ENCODE measurements at regions not wholly inside any gene's neighbourhood (a gene's known extent, or its start where the extent isn't known, plus 50 kb on each side); places are given as distances from the start of the nearest gene placed in this dataset.
"Not testable (repeated sequence)": the region's sequence is repeated elsewhere in the genome, so short reads cannot be mapped to it uniquely, and the experiment has no call there.

DNA sequence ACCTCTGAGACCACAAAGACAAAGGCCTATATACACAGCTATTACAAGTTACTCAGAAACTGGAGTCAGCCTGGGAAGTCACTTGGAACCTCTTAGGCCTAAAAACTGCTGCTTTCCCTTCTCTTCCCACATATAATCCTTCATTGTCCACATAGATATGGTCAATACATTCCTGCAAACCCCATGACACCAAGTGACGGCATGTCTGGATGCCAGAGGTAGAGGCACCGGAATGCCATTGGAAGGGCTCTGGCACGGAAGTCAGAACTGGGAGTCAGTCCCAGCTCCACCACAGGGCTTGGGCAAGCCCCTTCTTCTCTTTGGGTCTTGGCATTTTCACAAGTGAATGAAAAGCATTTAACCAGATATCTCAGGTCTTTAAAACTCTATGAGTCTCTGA lies 204.7 kb downstream of the MATN1 start:
- no peak for FAIRE-seq
- DNase-seq (ENCODE audit: low spot score in 2 of 2): no peak

DNA sequence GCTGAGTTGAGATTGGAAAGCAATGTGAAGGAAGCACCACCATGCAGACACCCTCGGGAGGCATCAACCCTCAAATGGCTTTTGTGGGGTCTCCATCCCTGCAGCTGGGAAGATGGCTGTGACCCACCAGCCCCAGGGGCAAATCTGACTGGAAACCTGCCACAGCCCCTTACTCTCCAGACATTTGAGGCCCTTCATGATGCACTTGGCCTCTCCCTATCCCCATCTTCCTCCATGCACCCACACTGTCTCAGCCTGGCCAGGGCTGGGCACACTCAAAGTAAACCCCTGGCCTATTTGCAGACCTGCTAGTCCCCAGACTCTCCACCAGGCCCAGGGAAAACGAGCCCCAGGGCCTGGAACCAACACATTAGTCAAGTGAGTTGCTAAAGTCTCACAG lies 205.2 kb downstream of the MATN1 start:
- FAIRE-seq: no peak
- no peak for DNase-seq (ENCODE audit: low spot score in 2 of 2)

DNA sequence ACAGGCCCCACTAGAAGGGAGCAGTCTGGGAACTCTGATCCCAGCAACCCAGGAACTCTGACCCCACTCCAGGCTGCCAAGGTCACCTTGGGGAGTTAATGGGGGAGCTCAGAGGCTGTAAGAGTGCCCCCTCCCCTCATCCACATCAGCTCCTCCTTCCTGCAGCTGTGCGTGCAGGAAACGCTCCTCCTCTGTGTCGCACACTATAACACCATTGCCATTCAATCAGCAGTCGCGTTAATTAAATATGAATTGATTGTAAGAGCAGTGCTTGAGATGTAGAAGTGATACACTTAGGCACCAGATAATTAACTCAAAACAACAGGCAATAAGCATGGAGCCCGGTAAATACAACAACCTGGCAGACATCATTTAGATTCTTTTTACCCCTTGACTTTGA lies 205.7 kb downstream of the MATN1 start:
- not testable (repeated sequence) for FAIRE-seq; DNase-seq (ENCODE audit: low spot score in 2 of 2)

DNA sequence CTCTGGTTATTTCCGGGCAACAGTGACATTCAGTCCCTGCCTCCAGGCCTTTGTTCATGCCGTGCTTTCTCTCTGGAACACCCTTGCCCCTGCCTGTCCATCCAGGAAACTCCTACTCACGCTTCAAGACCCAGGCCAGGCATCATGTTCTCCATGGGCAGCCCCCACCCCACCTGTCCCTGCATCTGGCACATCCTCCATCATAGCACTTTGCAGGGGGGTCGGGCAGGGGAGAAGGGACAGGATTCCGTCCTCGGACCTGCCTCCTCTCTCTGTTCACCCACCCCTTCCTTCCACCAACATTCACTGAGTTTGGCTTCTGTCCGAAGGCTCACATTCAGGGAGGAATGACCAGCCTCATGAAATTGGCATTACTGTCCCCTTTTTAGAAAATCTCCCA lies 206.1 kb downstream of the MATN1 start:
- not testable (repeated sequence) for FAIRE-seq; DNase-seq (ENCODE audit: low spot score in 2 of 2)

DNA sequence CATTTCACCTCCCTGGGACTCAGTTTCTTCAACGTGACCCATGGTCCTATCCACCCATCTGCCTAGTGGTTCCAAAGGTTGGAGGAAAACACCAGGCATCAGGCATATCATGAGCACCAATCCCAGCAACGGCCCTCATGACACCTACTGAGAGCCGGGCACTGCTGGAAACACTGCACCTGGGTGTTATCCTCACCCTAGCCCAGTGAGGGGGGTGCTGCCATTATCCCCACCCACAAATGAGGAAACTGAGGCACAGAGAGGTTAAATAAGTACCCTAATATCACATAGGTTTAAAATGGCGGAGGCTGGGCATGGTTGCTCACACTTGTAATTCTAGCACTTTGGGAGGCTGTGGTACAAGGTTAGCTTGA lies 206.9 kb downstream of the MATN1 start:
- FAIRE-seq: no peak
- no peak for DNase-seq (ENCODE audit: low spot score in 2 of 2)

DNA sequence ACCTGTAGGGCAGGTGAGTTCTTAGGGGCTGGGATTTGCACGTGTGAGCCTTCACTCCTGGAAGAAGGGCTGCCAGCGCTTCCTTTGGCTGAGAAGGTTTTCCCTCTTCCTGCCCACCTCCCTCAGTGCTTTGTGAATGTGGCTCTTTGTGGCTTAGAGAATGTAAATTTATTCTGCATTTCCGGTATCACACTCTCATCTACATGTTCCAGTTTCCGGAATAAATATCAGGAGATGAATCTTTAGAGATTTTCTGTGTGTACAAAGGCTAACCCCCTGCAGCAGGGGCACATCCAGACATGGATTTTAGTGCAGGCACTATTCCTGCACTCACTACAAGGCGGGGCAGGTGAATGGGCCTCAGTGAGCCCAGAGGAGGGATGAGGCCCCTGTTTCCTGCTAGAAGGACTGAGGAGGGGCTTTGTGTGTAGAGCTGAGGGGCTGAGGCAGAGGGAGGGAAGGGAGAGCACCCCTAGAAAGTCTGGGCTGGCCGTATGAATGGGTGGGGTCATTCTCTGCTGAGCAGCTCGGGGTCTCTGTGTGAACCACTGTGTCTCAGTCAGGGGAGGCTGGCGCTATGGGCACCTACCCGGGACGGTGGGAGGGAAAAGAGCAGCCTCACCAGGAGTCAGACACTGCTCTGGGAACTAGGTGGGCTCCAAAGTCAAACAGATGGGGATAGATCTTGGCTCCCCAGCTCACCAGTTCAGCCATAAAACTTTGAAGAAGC lies 207.5 kb downstream of the MATN1 start:
- FAIRE-seq (no peak), DNase-seq (ENCODE audit: low spot score in 2 of 2) (no peak)

DNA sequence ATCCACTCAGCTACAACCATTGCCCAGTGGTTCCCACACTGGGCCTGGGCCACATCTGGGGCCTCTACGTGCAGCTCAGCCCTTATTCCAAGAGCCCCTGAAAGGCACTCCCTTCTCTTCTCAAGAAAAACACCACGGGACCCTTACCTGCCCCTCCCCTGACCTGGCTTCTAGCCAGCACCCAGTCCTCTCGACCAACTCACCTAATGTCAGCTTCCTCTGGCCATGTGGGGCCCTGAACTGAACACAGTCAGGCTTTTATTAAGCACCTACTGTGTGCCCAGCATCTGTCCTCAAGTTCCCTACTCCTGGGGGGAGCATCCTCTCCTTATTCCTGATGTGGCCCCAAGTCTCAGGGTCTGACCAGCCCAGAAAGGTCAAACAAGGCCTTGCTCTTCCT lies 208.4 kb downstream of the MATN1 start:
- FAIRE-seq: no peak
- no peak for DNase-seq (ENCODE audit: low spot score in 2 of 2)

DNA sequence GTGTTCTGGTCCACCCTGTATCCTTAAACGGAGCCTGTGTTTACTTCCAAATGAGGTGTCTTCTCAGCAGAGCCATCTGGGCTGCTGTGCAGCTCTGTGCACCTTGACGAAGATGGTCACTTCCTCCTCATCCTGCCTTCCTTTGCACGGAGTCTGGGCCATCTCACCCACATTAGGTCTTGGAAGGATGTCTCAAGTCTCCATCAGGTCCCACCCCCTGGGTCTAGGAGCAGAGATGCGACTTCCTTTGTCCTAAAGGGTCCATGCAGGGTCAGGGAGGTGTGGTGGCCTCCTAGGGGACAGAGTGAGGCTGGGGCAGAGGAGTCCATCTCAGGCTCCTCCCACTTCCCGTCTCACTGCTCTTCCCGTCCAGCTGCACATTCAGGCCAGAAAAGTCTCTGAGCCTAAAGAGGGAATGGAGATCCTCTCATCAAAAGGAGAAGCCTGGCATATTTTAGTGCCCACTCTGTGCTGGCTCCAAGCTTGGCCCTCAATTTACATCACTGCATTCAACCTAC lies 209.2 kb downstream of the MATN1 start:
- FAIRE-seq: no peak
- no peak for DNase-seq (ENCODE audit: low spot score in 2 of 2)

DNA sequence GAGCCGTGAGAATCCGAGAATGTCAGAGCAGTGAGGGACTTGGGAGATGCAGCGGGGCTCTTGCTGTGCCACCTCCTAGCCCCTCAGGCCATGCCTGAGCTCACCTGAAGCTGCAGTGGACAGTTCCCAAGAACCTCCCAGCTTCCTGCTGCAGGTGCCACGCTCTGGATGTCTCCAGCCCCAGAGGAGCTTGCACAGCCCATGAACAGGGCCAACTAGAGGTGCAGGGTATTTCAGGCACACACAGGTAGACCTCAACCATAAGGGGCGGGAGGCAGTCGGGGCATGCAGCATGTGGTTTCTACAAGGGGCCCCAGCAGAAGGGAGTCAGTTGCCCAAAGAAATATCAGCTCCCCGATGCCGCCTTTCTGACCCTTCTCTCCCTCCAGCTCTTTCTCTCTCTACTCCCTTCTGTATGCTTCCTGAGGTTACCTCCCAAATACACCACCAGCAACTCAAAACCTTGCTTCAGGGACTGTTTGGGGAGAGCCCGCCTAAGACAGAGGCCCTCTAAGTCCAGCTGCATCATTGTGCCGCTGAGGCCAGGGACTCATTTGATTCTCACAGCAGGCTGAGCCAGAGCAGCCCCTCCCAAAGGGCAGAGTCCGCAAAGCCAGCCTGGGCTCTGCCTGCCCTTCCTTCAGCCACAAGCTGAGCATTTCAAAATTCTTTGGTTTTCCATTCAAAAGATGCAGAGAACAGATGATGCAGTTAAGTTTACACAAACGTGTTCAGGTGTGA lies 209.8 kb downstream of the MATN1 start:
- DNase-seq (ENCODE audit: low spot score in 2 of 2) (no peak), FAIRE-seq (no peak)

DNA sequence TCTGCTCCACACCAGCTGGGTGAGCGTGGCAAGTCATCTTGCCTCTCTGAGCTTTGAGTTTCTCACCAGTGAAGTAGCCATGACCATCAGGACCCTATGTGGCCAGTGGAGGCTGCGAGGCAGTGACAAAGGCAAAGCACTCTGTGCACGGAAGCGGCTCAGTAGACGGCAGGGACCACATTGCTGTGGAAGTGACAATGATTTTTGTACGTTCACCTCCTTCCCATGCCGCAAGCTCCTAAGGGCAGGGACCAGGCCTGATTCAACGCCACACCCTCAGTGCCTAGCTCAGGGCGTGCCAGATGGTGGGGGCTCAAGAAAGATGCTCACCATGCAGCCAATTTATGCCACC lies 210.5 kb downstream of the MATN1 start:
- no peak for FAIRE-seq

DNA sequence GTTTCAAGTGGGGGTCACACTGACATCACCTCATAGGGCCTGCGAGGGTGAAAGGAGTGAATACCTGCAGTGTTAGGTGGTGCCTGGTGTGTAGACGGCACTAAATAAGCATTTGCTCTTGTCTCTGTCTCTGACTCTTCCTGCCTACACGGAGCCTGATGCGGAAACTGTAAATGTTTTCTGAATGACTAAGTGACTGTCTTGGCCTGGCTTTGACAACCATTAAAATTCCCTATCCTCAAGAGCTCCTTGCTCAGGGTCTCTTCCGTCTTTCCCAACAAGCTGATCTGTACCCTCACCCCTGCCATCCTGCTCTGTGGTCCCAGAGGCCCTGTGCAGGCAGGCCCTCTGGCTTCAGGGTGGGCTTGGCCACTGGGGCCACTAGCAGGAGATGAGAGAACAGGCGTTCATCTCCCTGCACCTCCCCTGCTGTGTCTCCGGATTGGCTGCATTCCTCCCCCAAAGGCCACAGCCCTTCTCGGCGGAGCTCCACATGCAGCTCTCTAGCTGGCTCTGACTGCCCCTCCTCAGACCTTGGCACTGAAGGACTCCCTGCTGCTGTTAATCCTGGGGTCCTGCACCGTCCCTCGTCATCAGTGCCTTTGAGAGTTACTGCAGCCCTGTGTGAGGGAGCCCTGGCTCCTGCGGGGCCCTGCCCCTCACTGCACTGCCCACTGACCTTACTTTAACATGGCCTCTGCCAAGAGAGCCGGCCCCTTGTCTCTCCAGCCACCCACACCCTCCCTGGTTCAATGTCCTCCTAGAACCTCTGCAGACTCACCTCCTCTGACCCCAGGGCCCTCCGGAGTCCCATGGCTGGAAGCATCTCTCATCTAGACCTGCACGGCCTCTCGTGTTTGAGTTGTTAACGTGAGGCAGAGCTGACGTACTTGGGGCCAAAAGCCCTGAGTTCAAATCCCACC lies 211.1 kb downstream of the MATN1 start:
- no peak for FAIRE-seq

More for the DNA sequence above, 210.5 kb downstream of the MATN1 start:
- no peak for DNase-seq (ENCODE audit: low spot score in 2 of 2)

DNA sequence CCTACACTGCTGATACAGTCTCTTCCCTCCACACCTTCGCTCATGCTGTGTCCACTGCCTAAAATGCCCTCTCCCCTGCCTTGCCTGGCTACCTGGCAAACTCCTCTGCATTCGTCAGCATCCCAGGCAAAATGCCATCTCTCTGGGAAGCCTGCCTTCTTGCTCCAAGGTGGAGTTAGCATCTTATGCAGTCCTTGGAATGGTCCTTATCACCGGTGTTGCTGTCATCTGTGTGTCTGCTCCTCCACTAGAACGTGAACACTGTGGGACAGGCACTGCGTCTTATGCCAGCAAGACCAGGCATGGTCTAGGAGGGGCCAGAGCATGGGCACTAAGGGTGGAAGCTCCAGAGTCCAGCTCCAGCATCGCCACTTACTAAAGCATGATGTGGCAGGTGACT lies 211.8 kb downstream of the MATN1 start:
- FAIRE-seq: no peak
- no peak for DNase-seq (ENCODE audit: low spot score in 2 of 2)

More for the DNA sequence above, 211.1 kb downstream of the MATN1 start:
- DNase-seq (ENCODE audit: low spot score in 2 of 2): no peak

DNA sequence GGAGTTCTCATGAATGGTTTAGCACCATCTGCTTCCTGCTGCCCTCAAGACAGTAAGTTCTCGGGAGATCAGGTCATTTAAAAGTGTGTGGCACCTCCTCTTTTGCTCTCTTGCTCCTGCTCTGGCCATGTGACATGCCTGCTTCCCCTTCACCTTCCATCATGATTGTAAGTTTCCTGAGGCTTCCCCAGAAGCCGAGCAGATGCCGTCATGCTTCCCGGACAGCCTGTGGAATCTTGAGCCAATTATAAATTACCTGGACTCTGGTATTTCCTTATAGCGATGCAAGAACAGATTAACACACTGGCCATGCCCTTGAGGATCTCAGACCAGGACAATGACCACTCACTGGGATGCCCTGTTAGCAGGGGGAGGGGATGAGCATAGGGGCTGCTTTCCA lies 212.3 kb downstream of the MATN1 start:
- DNase-seq (ENCODE audit: low spot score in 2 of 2): no peak
- FAIRE-seq: no peak

DNA sequence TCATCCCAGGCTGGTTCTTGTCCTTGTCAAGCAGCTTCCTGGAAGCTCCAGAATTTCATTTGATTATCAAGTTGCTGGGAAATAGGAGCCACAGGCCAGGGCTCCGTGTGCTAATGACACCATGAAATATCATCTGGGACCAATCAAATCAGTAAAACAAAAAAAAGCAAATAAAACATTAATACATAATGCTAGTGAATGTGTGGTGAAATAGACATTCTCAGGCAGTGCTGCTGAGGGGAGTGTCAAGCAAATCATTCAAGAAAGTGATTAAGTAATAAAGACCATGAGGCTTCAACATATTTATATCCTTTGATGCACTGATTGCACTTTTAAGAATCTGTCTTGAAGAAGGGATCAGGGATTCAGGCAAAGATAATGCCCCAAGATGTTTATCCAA lies 213.7 kb downstream of the MATN1 start:
- FAIRE-seq: no peak
- no peak for DNase-seq (ENCODE audit: low spot score in 2 of 2)

DNA sequence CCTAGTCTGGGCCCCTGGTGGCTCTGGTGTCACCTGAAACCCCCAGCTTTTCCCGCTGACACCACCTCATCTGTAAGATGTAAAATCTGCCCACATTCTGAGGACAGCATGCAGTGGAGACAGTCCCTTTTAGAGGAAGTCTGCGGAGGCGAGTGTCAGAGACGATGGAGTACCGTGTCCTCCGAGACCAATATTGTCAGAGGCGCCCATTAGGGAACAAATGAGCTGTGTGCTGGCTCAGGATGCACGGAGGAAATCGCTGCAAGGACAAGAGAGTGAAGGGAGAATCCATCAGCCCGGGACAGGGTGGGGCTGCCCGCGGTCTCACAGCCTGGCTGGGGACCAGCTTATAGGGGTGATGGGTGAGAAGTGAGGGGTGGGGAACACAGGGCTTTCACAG lies 214.8 kb downstream of the MATN1 start:
- DNase-seq (ENCODE audit: low spot score in 2 of 2): no peak
- no peak for FAIRE-seq

DNA sequence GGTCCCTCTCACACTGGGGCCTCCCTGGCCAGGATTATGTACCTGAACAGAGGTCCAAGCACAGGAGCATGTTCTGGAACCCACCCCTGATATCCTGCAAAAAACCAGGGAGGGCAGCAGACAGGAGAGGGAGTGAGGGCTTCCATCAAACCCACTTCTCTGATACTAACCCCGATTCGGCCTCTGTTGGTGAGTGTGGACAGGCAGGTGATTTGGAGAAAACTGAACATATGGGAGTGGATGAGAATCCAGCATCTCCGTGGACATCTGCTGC lies 215.3 kb downstream of the MATN1 start:
- DNase-seq (ENCODE audit: low spot score in 2 of 2) (no peak), FAIRE-seq (no peak)

DNA sequence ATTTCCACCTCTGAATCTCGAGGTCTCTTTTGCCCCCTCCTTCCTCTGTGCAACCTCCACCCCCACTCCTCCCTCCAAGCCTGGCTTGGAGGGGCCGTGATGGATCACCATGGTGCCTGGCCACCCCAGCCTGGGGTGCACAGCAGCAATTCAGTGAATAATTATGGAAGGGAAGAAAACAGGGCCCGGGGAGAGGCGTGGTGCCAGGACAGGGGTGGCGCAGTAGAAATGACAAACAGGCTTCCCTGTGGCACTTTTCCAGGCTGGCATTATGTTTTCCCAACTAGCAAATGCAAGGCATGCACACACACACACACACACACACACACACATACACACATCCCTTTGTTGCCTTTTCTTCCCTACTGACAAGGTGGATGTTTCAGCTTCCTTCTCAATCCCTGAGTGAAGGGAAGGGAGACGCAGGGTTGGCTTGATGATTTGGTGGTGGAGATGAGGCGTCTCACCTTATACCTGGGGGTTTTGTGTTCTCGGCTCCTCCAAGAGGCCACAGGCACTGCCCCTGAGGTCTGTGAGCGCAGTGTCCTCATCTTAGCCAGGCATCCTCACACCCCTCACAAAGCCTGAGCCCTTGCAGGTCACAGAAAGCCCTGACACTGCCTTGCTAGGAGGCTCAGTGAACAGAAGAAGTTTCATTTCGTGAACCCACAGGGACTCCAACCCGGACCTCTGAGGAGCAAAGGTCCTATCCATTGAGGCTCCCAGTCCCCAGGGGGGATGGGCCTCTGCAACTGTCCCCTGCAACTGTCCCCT lies 215.8 kb downstream of the MATN1 start:
- FAIRE-seq (no peak), DNase-seq (ENCODE audit: low spot score in 2 of 2) (no peak)

DNA sequence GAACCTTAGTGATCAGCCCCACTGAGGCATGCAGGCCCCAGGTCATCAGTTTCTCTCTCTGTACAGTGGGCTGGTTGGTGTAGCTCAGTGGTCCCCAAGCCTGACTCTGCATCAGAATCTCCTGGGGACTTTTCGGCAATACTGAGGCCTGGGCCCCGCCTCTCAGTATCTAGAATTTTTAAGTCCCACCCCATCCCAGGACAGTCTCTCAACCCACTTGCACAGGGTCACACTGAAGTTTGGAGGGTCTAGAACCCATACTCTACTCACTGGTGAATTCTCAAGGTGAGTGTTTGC lies 216.4 kb downstream of the MATN1 start:
- DNase-seq (ENCODE audit: low spot score in 2 of 2): no peak
- no peak for FAIRE-seq

DNA sequence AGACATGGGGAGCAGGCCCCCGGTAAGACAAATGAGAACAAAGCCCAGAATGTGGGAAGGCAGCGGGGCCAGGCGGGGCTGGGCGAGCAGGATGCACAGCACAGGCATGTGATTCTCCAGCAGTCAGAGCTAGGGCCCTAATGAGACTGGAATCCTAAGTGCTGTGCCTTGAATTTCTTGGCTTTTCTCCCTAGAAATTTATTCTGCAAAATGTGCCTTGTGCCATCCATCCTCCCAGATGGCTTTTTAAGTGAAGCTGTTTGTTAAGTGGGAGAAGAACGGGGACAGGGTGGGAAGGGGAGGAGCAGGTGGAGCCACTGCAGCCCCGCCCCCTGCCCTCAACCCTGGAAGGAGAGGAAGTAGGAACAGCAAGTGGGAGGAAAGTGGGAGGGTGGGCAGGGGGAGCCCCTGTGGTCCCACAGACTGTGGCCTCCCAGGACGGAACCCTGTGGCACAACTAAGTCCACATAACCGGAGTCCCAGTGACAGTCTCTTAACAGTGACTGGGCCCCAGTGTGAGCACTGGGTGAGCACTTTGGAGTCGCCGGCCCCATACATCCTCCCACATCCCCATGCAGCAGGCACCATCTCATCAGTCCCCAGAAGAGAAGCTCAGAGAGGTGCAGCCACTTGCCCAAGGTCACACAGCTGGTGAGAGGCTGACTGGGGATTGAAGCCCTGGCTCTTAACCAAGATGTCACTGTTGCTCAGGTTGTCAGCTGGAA lies 216.9 kb downstream of the MATN1 start:
- no peak for FAIRE-seq
- no peak for DNase-seq (ENCODE audit: low spot score in 2 of 2)

DNA sequence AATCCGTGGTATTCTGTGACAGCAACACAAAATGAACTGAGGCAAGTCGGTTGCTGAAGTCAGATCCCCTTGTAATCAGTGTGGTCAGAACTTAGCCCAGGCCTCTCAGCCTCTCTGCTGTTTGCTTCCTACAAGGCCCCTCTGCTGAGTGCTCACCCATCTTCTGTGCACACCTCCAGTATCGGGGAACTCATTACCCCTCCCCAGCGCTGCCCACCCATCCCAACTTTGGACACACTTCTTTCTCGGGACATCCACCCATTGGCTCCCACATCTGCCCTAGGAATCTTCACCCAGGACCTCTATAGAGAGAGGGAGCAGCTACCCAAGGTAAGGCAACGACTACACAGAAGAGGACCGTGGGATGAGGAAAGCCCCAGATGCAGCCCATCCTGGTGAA lies 217.5 kb downstream of the MATN1 start:
- DNase-seq (ENCODE audit: low spot score in 2 of 2) (no peak), FAIRE-seq (no peak)

All from frontal cortex (tissue), 3 donors.